Osteocyte (in vitro differentiated cells): ENCODE measurements at regions not wholly inside any gene's neighbourhood (a gene's known extent, or its start where the extent isn't known, plus 50 kb on each side); places are given as distances from the start of the nearest gene placed in this dataset.

ENCODE experiments used
- DNase-seq: peaks from one replicate; pipeline ENCODE4 v3.0.0; 2021; ENCODE audit warnings: mixed read lengths; ENCODE audit not compliant: unreplicated experiment; ENCODE audit errors: extremely low spot score
- H3K27ac Mint-ChIP-seq: one replicate; pipeline ENCODE4 v1.8.0; 2021; ENCODE audit warnings: mild to moderate bottlenecking, mixed read lengths; ENCODE audit not compliant: unreplicated experiment
- H3K27me3 Mint-ChIP-seq: one replicate; pipeline ENCODE4 v1.8.0; 2021; ENCODE audit warnings: mixed read lengths; ENCODE audit not compliant: unreplicated experiment
- H3K36me3 Mint-ChIP-seq: one replicate; pipeline ENCODE4 v1.8.0; 2021; ENCODE audit warnings: mixed read lengths; ENCODE audit not compliant: unreplicated experiment
- H3K4me1 Mint-ChIP-seq: one replicate; pipeline ENCODE4 v1.8.0; 2021; ENCODE audit warnings: mixed read lengths; ENCODE audit not compliant: unreplicated experiment
- H3K4me3 Mint-ChIP-seq: one replicate; pipeline ENCODE4 v1.8.0; 2021; ENCODE audit warnings: mild to moderate bottlenecking, moderate library complexity, mixed read lengths; ENCODE audit not compliant: unreplicated experiment
- H3K9me3 Mint-ChIP-seq: one replicate; pipeline ENCODE4 v1.8.0; 2021; ENCODE audit warnings: mixed read lengths; ENCODE audit not compliant: unreplicated experiment
- TF ChIP-seq, protein P1 (sequence below): fragments of 200-600 bp; sonication (generic); IDR thresholded peaks from 2 replicates; pipeline ENCODE4 v1.5.0; 2021; ENCODE audit warnings: antibody characterized with exemption, mild to moderate bottlenecking, moderate library complexity

DNA sequence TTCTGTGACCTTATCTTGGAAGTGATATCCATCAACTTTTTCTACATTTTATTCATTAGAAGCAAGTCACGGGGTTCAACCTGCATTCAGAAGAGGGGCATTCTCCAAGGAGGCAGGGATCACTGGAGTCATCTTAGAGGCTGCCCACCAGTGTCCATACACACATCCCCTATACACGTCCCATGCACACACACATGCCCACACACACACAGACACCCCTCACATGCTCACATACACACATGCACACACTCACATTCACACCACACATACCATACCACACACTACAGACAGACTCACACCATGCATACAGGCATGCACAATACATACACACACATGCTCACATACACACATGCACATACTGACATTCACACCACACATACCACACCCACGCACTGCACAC is 884.7 kb downstream of the TBC1D22A start:
- Mint-ChIP-seq H3K36me3 (no peaks in the 10 kb centered on the region), H3K9me3 (peaks cover 37% of the 10 kb centered on the region), H3K27me3 (no peaks in the 10 kb centered on the region), H3K4me1 (no peaks in the 10 kb centered on the region), H3K27ac (no peak overlapping the region), H3K4me3 (no peak overlapping the region)
- TF ChIP-seq, protein P1, sequence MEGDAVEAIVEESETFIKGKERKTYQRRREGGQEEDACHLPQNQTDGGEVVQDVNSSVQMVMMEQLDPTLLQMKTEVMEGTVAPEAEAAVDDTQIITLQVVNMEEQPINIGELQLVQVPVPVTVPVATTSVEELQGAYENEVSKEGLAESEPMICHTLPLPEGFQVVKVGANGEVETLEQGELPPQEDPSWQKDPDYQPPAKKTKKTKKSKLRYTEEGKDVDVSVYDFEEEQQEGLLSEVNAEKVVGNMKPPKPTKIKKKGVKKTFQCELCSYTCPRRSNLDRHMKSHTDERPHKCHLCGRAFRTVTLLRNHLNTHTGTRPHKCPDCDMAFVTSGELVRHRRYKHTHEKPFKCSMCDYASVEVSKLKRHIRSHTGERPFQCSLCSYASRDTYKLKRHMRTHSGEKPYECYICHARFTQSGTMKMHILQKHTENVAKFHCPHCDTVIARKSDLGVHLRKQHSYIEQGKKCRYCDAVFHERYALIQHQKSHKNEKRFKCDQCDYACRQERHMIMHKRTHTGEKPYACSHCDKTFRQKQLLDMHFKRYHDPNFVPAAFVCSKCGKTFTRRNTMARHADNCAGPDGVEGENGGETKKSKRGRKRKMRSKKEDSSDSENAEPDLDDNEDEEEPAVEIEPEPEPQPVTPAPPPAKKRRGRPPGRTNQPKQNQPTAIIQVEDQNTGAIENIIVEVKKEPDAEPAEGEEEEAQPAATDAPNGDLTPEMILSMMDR: no peak
- DNase-seq: peak; percentile 56

GRCh38 chr22:47645923-47646322 is 883.5 kb downstream of the TBC1D22A start:
- TF ChIP-seq, protein P1: no peak
- no peak for DNase-seq
- Mint-ChIP-seq H3K4me3 (no peak overlapping the region), H3K9me3 (peaks cover 27% of the 10 kb centered on the region), H3K27ac (no peak overlapping the region), H3K4me1 (no peaks in the 10 kb centered on the region), H3K36me3 (no peaks in the 10 kb centered on the region), H3K27me3 (no peaks in the 10 kb centered on the region)

DNA sequence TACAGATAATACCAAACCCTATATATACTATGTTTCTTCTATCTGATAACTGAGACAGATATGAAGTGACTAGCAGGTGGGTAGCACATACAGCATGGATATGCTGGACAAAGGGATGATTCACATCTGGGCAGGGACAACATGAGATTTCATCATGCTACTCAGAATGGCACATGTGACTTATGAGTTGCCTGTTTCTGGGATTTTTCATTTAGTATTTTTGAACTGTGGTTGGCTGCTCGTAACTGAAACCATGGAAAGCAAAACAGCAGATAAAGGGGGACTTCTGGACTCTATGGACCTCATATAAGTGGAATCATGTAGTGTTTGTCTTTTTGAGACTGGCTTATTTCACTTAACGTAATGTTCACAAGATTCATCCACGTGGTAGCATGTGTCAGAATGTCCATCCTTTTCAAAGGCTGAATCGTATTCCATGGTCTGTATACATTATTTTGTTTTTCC is 883.0 kb downstream of the TBC1D22A start:
- TF ChIP-seq, protein P1: no peak
- no peak for DNase-seq

DNA sequence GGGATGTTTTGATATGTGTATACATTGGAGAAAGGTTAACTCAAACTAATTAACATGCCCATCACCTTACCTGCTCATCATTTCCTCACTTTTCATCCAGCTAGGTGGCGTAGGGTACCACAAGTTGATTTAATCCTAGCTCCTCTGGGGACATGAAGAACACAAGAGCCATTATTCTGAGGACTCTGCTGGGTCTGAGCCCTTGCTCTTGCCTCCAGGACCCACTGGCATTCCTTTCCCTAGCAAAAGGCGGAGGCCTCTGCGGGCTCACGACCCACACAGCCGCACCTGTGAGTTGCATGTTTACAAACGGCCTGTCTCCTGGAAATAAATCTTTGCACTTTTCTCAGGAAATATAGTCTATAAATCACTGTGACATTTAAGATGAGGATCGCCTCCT is 871.9 kb downstream of the TBC1D22A start:
- H3K36me3 Mint-ChIP-seq: no peaks in the 10 kb centered on the region

More for the DNA sequence above, 883.0 kb downstream of the TBC1D22A start:
- Mint-ChIP-seq H3K9me3 (peaks cover 25% of the 10 kb centered on the region), H3K27ac (no peak overlapping the region), H3K4me1 (no peaks in the 10 kb centered on the region), H3K27me3 (no peaks in the 10 kb centered on the region), H3K4me3 (no peak overlapping the region), H3K36me3 (no peaks in the 10 kb centered on the region)

GRCh38 chr22:47633111-47633510 is 870.7 kb downstream of the TBC1D22A start:
- TF ChIP-seq, protein P1: no peak
- no peaks in the 10 kb centered on the region for H3K4me1 Mint-ChIP-seq

More for the DNA sequence above, 871.9 kb downstream of the TBC1D22A start:
- Mint-ChIP-seq H3K4me1 (no peaks in the 10 kb centered on the region), H3K27me3 (no peaks in the 10 kb centered on the region), H3K27ac (no peak overlapping the region), H3K4me3 (no peak overlapping the region), H3K9me3 (peaks cover 54% of the 10 kb centered on the region)
- peak; percentile 49 for DNase-seq
- TF ChIP-seq, protein P1: no peak

More at GRCh38 chr22:47633111-47633510, 870.7 kb downstream of the TBC1D22A start:
- Mint-ChIP-seq H3K9me3 (peaks cover 49% of the 10 kb centered on the region), H3K27me3 (no peaks in the 10 kb centered on the region), H3K4me3 (no peak overlapping the region), H3K36me3 (no peaks in the 10 kb centered on the region), H3K27ac (no peak overlapping the region)
- DNase-seq: peak; percentile 69
